ENCODE measurements at regions not wholly inside any gene's neighbourhood (a gene's known extent, or its start where the extent isn't known, plus 50 kb on each side); places are given as distances from the start of the nearest gene placed in this dataset.

GRCh38 chrX:40172401-40173142, 74.8 kb upstream of the BCOR start:
- no peaks in the 10 kb centered on the region for H3K36me3 ChIP-seq
- H3K4me1 ChIP-seq = peaks cover 20% of the 10 kb centered on the region
- H3K27me3 ChIP-seq = no peaks in the 10 kb centered on the region
- no peak overlapping the region for H3K4me3 ChIP-seq (ENCODE audit: low read depth, low read length)
- no peaks in the 10 kb centered on the region for H3K9me3 ChIP-seq
- no peak for TF ChIP-seq CTCF (IDR thresholded peaks at IDR 0.05; ENCODE audit: low read depth, low read length)
- DNase-seq = no peak

- Histone ChIP-seq H3K4me1 (peaks cover 28% of the 10 kb centered on the region), H3K9me3 (no peaks in the 10 kb centered on the region)
Observed at GRCh38 chrX:40171513-40172400, 74.0 kb upstream of the BCOR start.

GRCh38 chrX:40170830-40171512, 73.2 kb upstream of the BCOR start:
- Histone ChIP-seq H3K36me3 (no peaks in the 10 kb centered on the region), H3K27me3 (no peaks in the 10 kb centered on the region), H3K4me1 (peaks cover 33% of the 10 kb centered on the region), H3K9me3 (no peaks in the 10 kb centered on the region), H3K4me3 (ENCODE audit: low read depth, low read length) (no peak overlapping the region)
- DNase-seq = no peak
- TF ChIP-seq CTCF (IDR thresholded peaks at IDR 0.05; ENCODE audit: low read depth, low read length) = no peak

More at GRCh38 chrX:40171513-40172400, 74.0 kb upstream of the BCOR start:
- Histone ChIP-seq H3K4me3 (ENCODE audit: low read depth, low read length) (no peak overlapping the region), H3K27me3 (no peaks in the 10 kb centered on the region), H3K36me3 (no peaks in the 10 kb centered on the region)
- TF ChIP-seq CTCF (IDR thresholded peaks at IDR 0.05; ENCODE audit: low read depth, low read length) = no peak
- no peak for DNase-seq

DNA sequence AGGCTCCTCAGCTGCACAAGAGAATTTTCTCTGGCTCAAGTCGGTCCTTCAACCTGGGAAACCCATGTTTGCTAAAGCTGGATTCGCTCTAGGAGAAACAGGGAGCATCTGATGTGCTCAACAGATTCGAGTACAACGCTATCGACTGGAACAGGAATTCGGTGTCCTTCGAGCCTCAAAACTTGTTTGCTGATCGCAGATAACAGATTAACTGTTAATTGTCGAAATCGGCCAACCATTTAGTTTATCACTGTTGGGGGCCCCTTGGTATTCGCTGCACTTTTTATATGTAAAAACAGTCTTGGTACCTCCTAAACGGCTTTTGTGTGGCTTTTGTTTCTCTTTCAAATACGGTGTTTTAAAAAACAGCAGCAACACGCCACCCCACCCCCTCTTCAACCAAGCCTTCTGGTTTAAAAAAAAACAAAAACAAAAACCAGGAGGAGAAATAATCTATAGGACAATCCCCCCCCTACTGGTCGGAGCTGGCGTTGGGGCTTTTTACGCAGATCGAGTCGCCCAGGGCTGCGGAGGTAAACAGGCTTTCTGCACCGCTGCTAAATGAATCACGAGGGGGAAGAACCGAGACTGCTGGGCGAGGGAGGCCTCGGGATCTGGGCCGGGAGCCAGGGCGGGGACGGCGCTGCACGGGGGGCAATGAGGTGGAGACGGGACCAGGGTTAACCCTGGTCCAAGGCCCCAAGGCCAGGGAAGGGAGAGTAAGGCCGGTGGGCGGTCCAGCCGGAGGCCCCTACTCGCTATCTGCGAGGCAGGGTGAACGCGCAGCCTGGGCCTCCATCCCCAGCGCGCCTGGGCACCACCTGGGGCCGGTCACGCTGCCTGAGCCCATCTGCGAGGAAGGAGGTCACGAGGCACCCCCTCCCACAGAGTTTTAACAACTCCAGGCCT, 71.7 kb upstream of the BCOR start:
- Histone ChIP-seq H3K4me3 (ENCODE audit: low read depth, low read length) (peak overlapping the region; percentile 38), H3K27me3 (no peaks in the 10 kb centered on the region)

More for the DNA sequence above, 71.7 kb upstream of the BCOR start:
- peak; percentile 65 for TF ChIP-seq CTCF (IDR thresholded peaks at IDR 0.05; ENCODE audit: low read depth, low read length)
- H3K36me3 ChIP-seq = no peaks in the 10 kb centered on the region
- H3K4me1 ChIP-seq = peaks cover 46% of the 10 kb centered on the region
- peak; percentile 82 for DNase-seq
- no peaks in the 10 kb centered on the region for H3K9me3 ChIP-seq

All from BE2C (cell line).